Astrocyte (in vitro differentiated cells and primary cell): ENCODE measurements at regions not wholly inside any gene's neighbourhood (a gene's known extent, or its start where the extent isn't known, plus 50 kb on each side); places are given as distances from the start of the nearest gene placed in this dataset.

ENCODE experiments used
- DNase-seq: peaks from one replicate; pipeline ENCODE4 v3.0.0-alpha.2; 2010; ENCODE audit warnings: low read depth
- FAIRE-seq: peaks from 2 replicates; lab custom pipeline; 2011; peaks lifted over from hg19 to GRCh38; lab: Jason Lieb, UNC
- H2AFZ ChIP-seq: 2 replicates; pipeline ENCODE4 v1.6.0; 2012; ENCODE audit warnings: low read depth, low read length, inconsistent platforms
- H3K27ac ChIP-seq: 2 replicates; pipeline ENCODE4 v1.5.1; 2011; ENCODE audit warnings: low read depth, low read length, inconsistent platforms
- H3K27me3 ChIP-seq: 2 replicates; pipeline ENCODE4 v1.6.0; 2011; ENCODE audit warnings: low read length, inconsistent platforms; ENCODE audit not compliant: insufficient read depth
- H3K36me3 ChIP-seq: 2 replicates; pipeline ENCODE4 v1.5.1; 2011; ENCODE audit warnings: low read length, inconsistent platforms; ENCODE audit not compliant: insufficient read depth
- H3K4me1 ChIP-seq: 2 replicates; pipeline ENCODE4 v1.5.1; 2011; ENCODE audit warnings: low read length, inconsistent platforms; ENCODE audit not compliant: insufficient read depth
- H3K4me2 ChIP-seq: 2 replicates; pipeline ENCODE4 v1.6.0; 2012; ENCODE audit warnings: low read length, inconsistent platforms
- H3K4me3 ChIP-seq: 2 replicates; pipeline ENCODE4 v1.5.1; 2011; ENCODE audit warnings: low read depth, mild to moderate bottlenecking, low read length, inconsistent platforms; ENCODE audit not compliant: insufficient read depth
- H3K79me2 ChIP-seq: 2 replicates; pipeline ENCODE4 v1.6.0; 2012; ENCODE audit warnings: mild to moderate bottlenecking, low read length, inconsistent platforms; ENCODE audit not compliant: insufficient read depth
- H3K9ac ChIP-seq: 2 replicates; pipeline ENCODE4 v1.6.0; 2012; ENCODE audit warnings: mild to moderate bottlenecking, low read length, inconsistent platforms
- H3K9me3 ChIP-seq: 2 replicates; pipeline ENCODE4 v1.5.1; 2012; ENCODE audit warnings: low read depth, mild to moderate bottlenecking, low read length, inconsistent platforms; ENCODE audit not compliant: insufficient read depth
- H4K20me1 ChIP-seq: 2 replicates; pipeline ENCODE4 v1.6.0; 2012; ENCODE audit warnings: low read length, inconsistent platforms; ENCODE audit not compliant: insufficient read depth
- H3K27ac Mint-ChIP-seq: one replicate; pipeline ENCODE4 v1.8.0; 2021; ENCODE audit warnings: mild to moderate bottlenecking, mixed read lengths; ENCODE audit not compliant: unreplicated experiment
- H3K27me3 Mint-ChIP-seq: one replicate; pipeline ENCODE4 v1.8.0; 2021; ENCODE audit warnings: low read depth, mixed read lengths; ENCODE audit not compliant: unreplicated experiment
- H3K36me3 Mint-ChIP-seq: one replicate; pipeline ENCODE4 v1.8.0; 2021; ENCODE audit warnings: low read depth, mixed read lengths; ENCODE audit not compliant: unreplicated experiment
- H3K4me1 Mint-ChIP-seq: one replicate; pipeline ENCODE4 v1.8.0; 2021; ENCODE audit warnings: low read depth, mixed read lengths; ENCODE audit not compliant: unreplicated experiment
- H3K4me3 Mint-ChIP-seq: one replicate; pipeline ENCODE4 v1.8.0; 2021; ENCODE audit warnings: mild to moderate bottlenecking, moderate library complexity, mixed read lengths; ENCODE audit not compliant: unreplicated experiment
- H3K9me3 Mint-ChIP-seq: one replicate; pipeline ENCODE4 v1.8.0; 2021; ENCODE audit warnings: mild to moderate bottlenecking, mixed read lengths; ENCODE audit not compliant: unreplicated experiment
- CTCF ChIP-seq: IDR thresholded peaks from 2 replicates; pipeline ENCODE4 v1.5.1; 2011; ENCODE audit warnings: low read depth, mild to moderate bottlenecking, inconsistent platforms, low read length, moderate library complexity; ENCODE audit not compliant: insufficient read depth
- EZH2 ChIP-seq: IDR thresholded peaks from 2 replicates; pipeline ENCODE4 v1.6.1; 2012; ENCODE audit warnings: mild to moderate bottlenecking, low read length, inconsistent platforms; ENCODE audit not compliant: insufficient read depth

- TF ChIP-seq EZH2 = no peak
- no peak for TF ChIP-seq CTCF
- H3K9ac ChIP-seq = no peak overlapping the region
- Mint-ChIP-seq H3K27me3 (no peaks in the 10 kb centered on the region), H3K27ac (no peak overlapping the region), H3K36me3 (no peaks in the 10 kb centered on the region), H3K4me1 (no peaks in the 10 kb centered on the region), H3K4me3 (no peak overlapping the region), H3K9me3 (no peaks in the 10 kb centered on the region)
- no peak overlapping the region for H3K4me3 ChIP-seq
- no peaks in the 10 kb centered on the region for H4K20me1 ChIP-seq
- H3K4me2 ChIP-seq = no peak overlapping the region
- no peaks in the 10 kb centered on the region for H3K36me3 ChIP-seq
- H3K27ac ChIP-seq = no peak overlapping the region
- no peaks in the 10 kb centered on the region for H3K4me1 ChIP-seq
- no peak for FAIRE-seq
- no peak for DNase-seq
- H2AFZ ChIP-seq = no peak overlapping the region
- H3K9me3 ChIP-seq = no peaks in the 10 kb centered on the region
- no peaks in the 10 kb centered on the region for H3K27me3 ChIP-seq
- H3K79me2 ChIP-seq = no peaks in the 10 kb centered on the region
Measured at GRCh38 chr1:69283516-69283915, 284.2 kb upstream of the LRRC7 start.

GRCh38 chr1:69284508-69284907, 283.2 kb upstream of the LRRC7 start:
- no peaks in the 10 kb centered on the region for H3K4me1 ChIP-seq
- H4K20me1 ChIP-seq = no peaks in the 10 kb centered on the region
- H3K9ac ChIP-seq = no peak overlapping the region
- no peaks in the 10 kb centered on the region for H3K79me2 ChIP-seq
- H3K4me3 ChIP-seq = no peak overlapping the region
- no peak overlapping the region for H2AFZ ChIP-seq
- Mint-ChIP-seq H3K36me3 (no peaks in the 10 kb centered on the region), H3K27ac (no peak overlapping the region), H3K9me3 (no peaks in the 10 kb centered on the region), H3K4me3 (no peak overlapping the region), H3K27me3 (no peaks in the 10 kb centered on the region), H3K4me1 (no peaks in the 10 kb centered on the region)
- DNase-seq (no peak), FAIRE-seq (no peak)
- TF ChIP-seq EZH2 (no peak), CTCF (no peak)
- no peaks in the 10 kb centered on the region for H3K27me3 ChIP-seq
- no peaks in the 10 kb centered on the region for H3K36me3 ChIP-seq
- H3K4me2 ChIP-seq = no peak overlapping the region
- no peaks in the 10 kb centered on the region for H3K9me3 ChIP-seq
- H3K27ac ChIP-seq = no peak overlapping the region

- Histone ChIP-seq H2AFZ (no peak overlapping the region), H3K27ac (no peak overlapping the region), H3K4me3 (no peak overlapping the region), H4K20me1 (no peaks in the 10 kb centered on the region), H3K9ac (no peak overlapping the region), H3K36me3 (no peaks in the 10 kb centered on the region), H3K4me1 (no peaks in the 10 kb centered on the region), H3K4me2 (no peak overlapping the region), H3K27me3 (no peaks in the 10 kb centered on the region), H3K9me3 (no peaks in the 10 kb centered on the region), H3K79me2 (no peaks in the 10 kb centered on the region)
- no peaks in the 10 kb centered on the region for H3K9me3 Mint-ChIP-seq
- no peak overlapping the region for H3K27ac Mint-ChIP-seq
- FAIRE-seq = no peak
- peaks cover 5% of the 10 kb centered on the region for H3K4me1 Mint-ChIP-seq
- no peak overlapping the region for H3K4me3 Mint-ChIP-seq
- no peak for DNase-seq
- TF ChIP-seq CTCF (no peak), EZH2 (no peak)
- no peaks in the 10 kb centered on the region for H3K27me3 Mint-ChIP-seq
- H3K36me3 Mint-ChIP-seq = no peaks in the 10 kb centered on the region
Measured at GRCh38 chr1:69288416-69288815, 279.3 kb upstream of the LRRC7 start.
